Superior temporal gyrus (tissue), 1 donor: ENCODE measurements at regions not wholly inside any gene's neighbourhood (a gene's known extent, or its start where the extent isn't known, plus 50 kb on each side); places are given as distances from the start of the nearest gene placed in this dataset.

Experiments
- DNase-seq: peaks from one replicate; pipeline ENCODE4 v3.0.0-alpha.2; 2016; ENCODE audit errors: extremely low spot score

- DNase-seq: no peak
These were observed 60.8 kb downstream of the CCNA1 start for GRCh38 chr13:36493046-36493445.

- DNase-seq: no peak
These were observed 63.1 kb downstream of the CCNA1 start for GRCh38 chr13:36495431-36495830.

- DNase-seq: no peak
These were observed 77.1 kb downstream of the CCNA1 start for GRCh38 chr13:36509369-36509768.

GRCh38 chr13:36512771-36513170 lies 80.5 kb downstream of the CCNA1 start:
- DNase-seq: no peak

GRCh38 chr13:36513266-36513665 lies 81.0 kb downstream of the CCNA1 start:
- no peak for DNase-seq

GRCh38 chr13:36515466-36515865 lies 83.2 kb downstream of the CCNA1 start:
- no peak for DNase-seq

GRCh38 chr13:36516225-36516624 lies 83.9 kb downstream of the CCNA1 start:
- no peak for DNase-seq

GRCh38 chr13:36518707-36519106 lies 86.4 kb downstream of the CCNA1 start:
- no peak for DNase-seq

GRCh38 chr13:36519432-36519831 lies 87.1 kb downstream of the CCNA1 start:
- DNase-seq: no peak

- DNase-seq: no peak
These were observed 87.8 kb downstream of the CCNA1 start for GRCh38 chr13:36520111-36520510.

GRCh38 chr13:36526897-36527296 lies 94.6 kb downstream of the CCNA1 start:
- DNase-seq: no peak

GRCh38 chr13:36528105-36528504 lies 95.8 kb downstream of the CCNA1 start:
- DNase-seq: no peak

GRCh38 chr13:36530050-36530789 lies 97.9 kb downstream of the CCNA1 start:
- peak; percentile 35 for DNase-seq

- DNase-seq: no peak
These were observed 98.7 kb downstream of the CCNA1 start for GRCh38 chr13:36530861-36531590.

- DNase-seq: no peak
These were observed 99.6 kb downstream of the CCNA1 start for GRCh38 chr13:36531746-36532486.

- DNase-seq: no peak
These were observed 101.5 kb downstream of the CCNA1 start for GRCh38 chr13:36533806-36534205.

GRCh38 chr13:36536546-36536945 lies 104.3 kb downstream of the CCNA1 start:
- DNase-seq: no peak

- no peak for DNase-seq
These were observed 111.4 kb downstream of the CCNA1 start for GRCh38 chr13:36543671-36544070.

- DNase-seq: no peak
These were observed 115.8 kb downstream of the CCNA1 start for GRCh38 chr13:36548129-36548528.

GRCh38 chr13:36549126-36549702 lies 116.9 kb downstream of the CCNA1 start:
- DNase-seq: no peak

- DNase-seq: no peak
These were observed 117.5 kb downstream of the CCNA1 start for GRCh38 chr13:36549755-36550154.

- DNase-seq: no peak
These were observed 117.9 kb downstream of the CCNA1 start for GRCh38 chr13:36550177-36550576.
